SK-N-SH treated with all-trans-retinoic acid at 6 μM for 48 hours (cell line): ENCODE measurements at regions not wholly inside any gene's neighbourhood (a gene's known extent, or its start where the extent isn't known, plus 50 kb on each side); places are given as distances from the start of the nearest gene placed in this dataset.
"Not testable (repeated sequence)": the region's sequence is repeated elsewhere in the genome, so short reads cannot be mapped to it uniquely, and the experiment has no call there.

Experiments
- ARNTL ChIP-seq: fragments of 450-650 bp; formaldehyde crosslinking; IDR thresholded peaks from 2 replicates; pipeline ENCODE4 v1.5.0; 2020; ENCODE audit warnings: low read depth, mild to moderate bottlenecking, moderate library complexity, borderline replicate concordance
- BACH2 ChIP-seq: fragments of 250-450 bp; sonication (Bioruptor Pico); IDR thresholded peaks from 2 replicates; pipeline ENCODE4 v1.9.0; 2021; ENCODE audit warnings: mild to moderate bottlenecking, borderline replicate concordance
- CREB5 ChIP-seq: fragments of 250-450 bp; sonication (Bioruptor Pico); IDR thresholded peaks from 2 replicates; pipeline ENCODE4 v1.5.1; 2020; ENCODE audit warnings: low read depth, mild to moderate bottlenecking, moderate library complexity
- CSDC2 ChIP-seq: fragments of 250-450 bp; sonication (Bioruptor Pico); IDR thresholded peaks from 2 replicates; pipeline ENCODE4 v1.5.0; 2020; ENCODE audit warnings: mild to moderate bottlenecking, moderate library complexity
- ESRRG ChIP-seq: fragments of 250-450 bp; sonication (Bioruptor Pico); IDR thresholded peaks from 2 replicates; pipeline ENCODE4 v1.6.1; 2021; ENCODE audit warnings: mild to moderate bottlenecking
- PATZ1 ChIP-seq: fragments of 250-450 bp; sonication (Bioruptor Pico); IDR thresholded peaks from 2 replicates; pipeline ENCODE4 v1.8.0; 2020; ENCODE audit warnings: mild to moderate bottlenecking, moderate library complexity, borderline replicate concordance
- PPARA ChIP-seq: fragments of 250-450 bp; sonication (Bioruptor Pico); IDR thresholded peaks from 2 replicates; pipeline ENCODE4 v1.5.0; 2020; ENCODE audit warnings: mild to moderate bottlenecking, borderline replicate concordance
- RARB ChIP-seq: fragments of 250-450 bp; sonication (Bioruptor Pico); IDR thresholded peaks from 2 replicates; pipeline ENCODE4 v1.8.0; 2021; ENCODE audit warnings: mild to moderate bottlenecking, moderate library complexity
- TOX ChIP-seq: fragments of 250-450 bp; sonication (Bioruptor Pico); IDR thresholded peaks from 2 replicates; pipeline ENCODE4 v1.8.0; 2021; ENCODE audit warnings: mild to moderate bottlenecking, moderate library complexity, borderline replicate concordance
- TSHZ2 ChIP-seq: fragments of 250-450 bp; sonication (Bioruptor Pico); IDR thresholded peaks from 2 replicates; pipeline ENCODE4 v1.5.0; 2020; ENCODE audit warnings: mild to moderate bottlenecking, moderate library complexity
- ZC3H10 ChIP-seq: fragments of 250-450 bp; sonication (Bioruptor Pico); IDR thresholded peaks from 2 replicates; pipeline ENCODE4 v1.5.1; 2021; ENCODE audit warnings: mild to moderate bottlenecking, moderate library complexity
- ZFP3 ChIP-seq: fragments of 250-450 bp; sonication (Bioruptor Pico); IDR thresholded peaks from 2 replicates; pipeline ENCODE4 v1.5.0; 2020; ENCODE audit warnings: mild to moderate bottlenecking, moderate library complexity
- ZFP30 ChIP-seq: fragments of 450-650 bp; formaldehyde crosslinking; IDR thresholded peaks from 2 replicates; pipeline ENCODE4 v1.5.0; 2022; ENCODE audit warnings: mild to moderate bottlenecking, moderate library complexity
- ZNF70 ChIP-seq: fragments of 450-650 bp; formaldehyde crosslinking; IDR thresholded peaks from 2 replicates; pipeline ENCODE4 v1.5.0; 2020; ENCODE audit warnings: mild to moderate bottlenecking, moderate library complexity

GRCh38 chr3:189442257-189442656, 188.9 kb upstream of the TP63 start:
- TF ChIP-seq PATZ1; ZC3H10 (CRISPR knock-in tag); ARNTL (CRISPR knock-in tag); ZNF70 (CRISPR knock-in tag); ZFP3 (CRISPR knock-in tag); CREB5 (CRISPR knock-in tag); TOX (CRISPR knock-in tag); ESRRG (CRISPR knock-in tag); CSDC2 (CRISPR knock-in tag); ZFP30 (CRISPR knock-in tag); RARB (CRISPR knock-in tag); BACH2 (CRISPR knock-in tag); PPARA (CRISPR knock-in tag); TSHZ2 (CRISPR knock-in tag): not testable (repeated sequence)
